Brain pericyte (primary cell): ENCODE measurements at regions not wholly inside any gene's neighbourhood (a gene's known extent, or its start where the extent isn't known, plus 50 kb on each side); places are given as distances from the start of the nearest gene placed in this dataset.

ENCODE experiments used
- DNase-seq: peaks from one replicate; pipeline ENCODE4 v3.0.0-alpha.2; 2012; ENCODE audit warnings: low read depth, low spot score

GRCh38 chr7:85586091-85586490, 399.2 kb upstream of the SEMA3D start:
- no peak for DNase-seq

DNA sequence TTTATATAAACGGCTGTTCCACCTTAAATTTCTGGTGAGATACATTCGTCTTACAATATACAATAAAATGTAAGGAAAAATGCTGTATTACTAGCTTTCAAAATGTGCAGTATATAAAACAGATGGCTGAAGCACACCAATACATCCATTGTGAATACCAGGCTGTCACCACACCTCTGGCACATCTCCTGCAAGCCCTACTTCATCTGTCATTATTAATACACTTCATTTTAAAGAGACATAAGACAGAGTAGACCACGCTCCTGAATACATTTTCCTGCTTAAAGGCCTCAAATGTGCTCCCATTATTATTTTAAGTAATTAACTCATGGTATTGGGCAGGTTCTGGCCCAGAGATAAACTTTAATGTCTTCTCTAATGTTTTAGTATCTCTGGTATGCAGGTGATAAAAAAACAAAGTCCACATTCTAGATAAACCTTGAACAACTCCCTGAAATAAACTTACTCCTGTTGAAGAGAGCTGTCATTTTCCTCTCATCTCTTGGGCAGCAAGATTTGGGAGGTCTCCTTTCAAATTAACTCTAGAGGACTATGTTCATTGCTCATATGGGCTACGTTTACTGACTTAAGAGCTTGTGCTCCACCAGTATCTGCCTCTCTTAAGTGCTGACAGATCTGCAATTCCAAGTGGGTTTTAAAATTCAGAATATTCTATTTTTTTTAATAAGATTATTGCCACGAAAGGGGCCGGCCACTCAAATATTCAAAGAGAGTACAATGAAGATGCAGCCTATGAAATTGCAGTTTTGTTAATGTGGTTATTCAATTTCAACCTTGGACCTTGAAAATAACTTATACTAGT, 396.5 kb upstream of the SEMA3D start:
- DNase-seq, result no peak

GRCh38 chr7:85573844-85574243, 387.0 kb upstream of the SEMA3D start:
- no peak for DNase-seq

- no peak for DNase-seq
Observed at GRCh38 chr7:85573346-85573745, 386.5 kb upstream of the SEMA3D start.

DNA sequence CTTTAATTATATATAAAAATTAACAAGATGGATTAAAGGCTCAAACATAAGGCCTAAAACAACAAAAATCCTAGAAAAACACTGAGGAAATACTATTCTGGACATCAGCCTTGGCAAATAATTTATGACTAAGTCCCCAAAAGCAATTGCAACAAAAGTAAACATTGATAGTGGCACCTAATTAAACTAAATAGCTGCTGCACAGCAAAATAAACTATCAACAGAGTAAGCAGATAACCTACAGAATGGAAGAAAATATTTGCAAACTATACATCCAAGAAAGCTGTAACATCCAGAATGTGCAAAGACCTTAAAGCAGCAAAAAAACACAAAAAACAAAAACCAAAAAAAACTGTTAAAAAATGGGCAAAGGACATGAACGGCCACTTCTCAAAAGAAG, 384.0 kb upstream of the SEMA3D start:
- DNase-seq, result no peak

GRCh38 chr7:85567983-85568382, 381.1 kb upstream of the SEMA3D start:
- no peak for DNase-seq

DNA sequence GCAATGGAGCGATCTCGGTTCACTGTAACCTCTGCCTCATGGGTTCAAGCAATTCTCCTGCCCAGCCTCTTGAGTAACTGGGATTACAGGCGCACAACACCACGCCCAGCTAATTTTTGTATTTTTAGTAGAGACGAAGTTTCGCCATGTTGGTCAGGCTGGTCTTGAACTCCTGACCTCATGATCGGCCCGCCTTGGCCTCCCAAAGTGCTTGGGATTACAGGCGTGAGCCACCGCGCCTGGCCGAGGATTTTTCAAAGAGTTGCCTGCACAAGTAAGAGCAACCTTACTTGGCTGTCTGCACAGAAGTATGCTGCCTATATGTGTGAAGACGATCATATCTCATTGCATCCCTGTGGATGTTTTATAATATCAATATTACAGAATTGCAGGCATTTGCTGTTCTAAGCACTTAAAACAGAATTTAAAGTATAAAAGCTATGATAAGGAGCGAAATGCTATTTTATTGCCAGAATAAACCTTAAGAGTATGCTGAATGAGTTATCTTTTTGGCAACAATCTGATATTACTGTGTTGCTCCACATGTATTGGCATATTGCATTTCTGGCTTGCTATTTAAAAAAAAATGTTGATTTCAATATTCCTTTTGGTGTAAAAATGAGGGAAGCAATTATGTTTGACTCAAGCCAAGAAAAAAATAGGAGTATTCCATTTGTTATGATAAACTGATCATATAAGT, 379.4 kb upstream of the SEMA3D start:
- no peak for DNase-seq

- no peak for DNase-seq
Observed at GRCh38 chr7:85565276-85565675, 378.4 kb upstream of the SEMA3D start.

GRCh38 chr7:85564861-85565260, 378.0 kb upstream of the SEMA3D start:
- no peak for DNase-seq

- no peak for DNase-seq
Observed at GRCh38 chr7:85561706-85562105, 374.9 kb upstream of the SEMA3D start.

- DNase-seq, result peak; percentile 17
Observed at GRCh38 chr7:85554236-85555178, 367.7 kb upstream of the SEMA3D start.

DNA sequence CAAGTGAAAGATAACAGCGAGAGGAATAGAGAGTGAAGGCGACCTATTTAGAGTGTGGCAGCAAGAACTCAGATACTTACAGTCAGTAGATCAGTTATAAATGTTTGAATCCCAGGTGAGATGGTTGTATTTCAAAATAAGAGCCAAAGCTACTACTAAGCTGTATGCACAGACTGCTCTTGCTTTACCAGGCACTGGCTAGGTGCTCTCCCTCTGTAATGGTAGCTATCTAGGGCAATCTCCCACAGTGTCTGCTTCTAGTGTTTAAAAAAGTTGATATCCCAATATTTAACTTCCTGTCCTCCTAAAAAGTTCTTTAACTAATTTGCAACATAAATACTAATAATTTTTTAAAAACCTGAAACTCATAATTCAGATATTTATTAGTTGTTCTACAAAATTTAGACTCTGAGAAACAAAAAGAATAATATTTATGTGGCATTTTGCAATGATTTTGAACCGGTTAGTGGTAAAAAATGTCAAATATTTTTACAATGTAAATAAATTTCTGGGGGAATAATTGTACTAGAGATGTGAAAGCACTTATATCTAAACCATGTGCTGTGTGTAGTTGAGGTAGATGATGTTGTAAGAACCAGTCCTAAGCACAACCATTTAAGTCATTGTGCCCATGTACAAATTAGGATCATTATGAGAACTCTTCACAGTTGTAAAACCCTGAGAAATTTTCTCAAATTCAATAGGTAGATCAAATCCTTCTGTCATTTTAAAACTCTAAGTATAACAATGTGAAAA, 349.3 kb upstream of the SEMA3D start:
- DNase-seq, result no peak

- DNase-seq, result no peak
Observed at GRCh38 chr7:85529831-85530230, 343.0 kb upstream of the SEMA3D start.

GRCh38 chr7:85529201-85529600, 342.3 kb upstream of the SEMA3D start:
- DNase-seq, result no peak

DNA sequence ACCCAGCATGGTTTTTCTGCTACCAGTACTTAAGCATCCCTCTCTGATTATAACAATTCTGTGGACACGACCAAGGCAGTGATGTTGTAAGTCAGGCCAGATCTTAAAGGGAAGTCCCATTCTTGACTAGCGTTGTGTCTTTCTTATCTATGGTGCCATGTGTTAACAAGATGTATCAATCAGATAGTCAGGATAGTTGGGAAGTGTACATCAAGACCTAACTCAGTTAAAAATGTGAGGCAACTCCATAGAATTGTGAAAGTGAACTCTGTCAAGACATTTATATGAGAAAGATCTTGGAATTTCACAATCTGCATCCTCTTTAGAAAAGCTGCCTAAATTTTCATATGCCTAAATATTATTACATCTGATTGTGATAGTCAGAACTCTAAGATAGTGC, 341.7 kb upstream of the SEMA3D start:
- DNase-seq, result no peak

DNA sequence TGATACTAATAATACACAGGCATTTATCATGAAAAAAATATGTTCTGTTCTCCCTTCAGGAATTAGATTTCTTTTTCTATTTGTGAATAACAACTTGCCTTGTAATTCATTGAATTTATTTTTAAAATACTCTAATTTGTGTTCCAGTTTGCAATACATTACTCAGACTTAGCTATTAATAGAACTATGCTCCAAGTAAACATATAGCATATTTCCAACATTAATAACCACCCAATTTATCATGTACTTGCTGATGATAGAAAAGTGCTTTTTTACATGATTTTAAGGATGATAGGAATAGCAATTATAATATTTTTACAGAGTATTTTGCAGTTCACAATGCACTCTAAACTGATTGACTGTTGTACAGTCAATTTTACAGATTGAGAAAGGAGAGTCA, 338.8 kb upstream of the SEMA3D start:
- DNase-seq, result no peak

GRCh38 chr7:85522070-85522469, 335.2 kb upstream of the SEMA3D start:
- DNase-seq, result no peak

DNA sequence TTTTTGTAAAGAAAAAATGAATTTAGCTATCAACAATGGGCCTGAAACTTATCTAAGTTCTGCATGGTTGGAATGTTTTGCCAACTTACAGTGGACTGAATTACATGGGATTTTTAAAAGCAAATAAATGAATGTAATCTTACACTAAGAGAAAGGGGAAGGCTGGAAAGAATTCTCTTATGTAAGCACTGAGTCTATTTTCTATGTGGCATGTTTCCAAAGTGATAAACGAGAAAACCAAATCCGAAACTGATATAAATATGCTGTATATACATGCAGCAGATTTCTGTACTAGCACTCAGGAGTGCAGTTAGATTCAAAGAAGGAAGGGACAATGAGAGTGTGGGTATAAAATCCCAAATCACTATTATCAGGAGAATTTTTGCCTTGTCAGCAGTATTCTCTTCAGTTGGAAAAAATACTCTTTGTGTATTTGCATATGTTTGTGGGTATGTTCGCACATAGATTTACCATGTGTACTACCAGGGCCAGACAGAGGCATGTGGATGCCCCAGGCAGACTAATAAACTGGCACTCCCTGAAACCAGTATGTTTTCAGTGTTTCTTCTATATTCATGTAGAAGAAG, 334.3 kb upstream of the SEMA3D start:
- no peak for DNase-seq

- DNase-seq, result no peak
Observed at GRCh38 chr7:85520175-85520574, 333.3 kb upstream of the SEMA3D start.

DNA sequence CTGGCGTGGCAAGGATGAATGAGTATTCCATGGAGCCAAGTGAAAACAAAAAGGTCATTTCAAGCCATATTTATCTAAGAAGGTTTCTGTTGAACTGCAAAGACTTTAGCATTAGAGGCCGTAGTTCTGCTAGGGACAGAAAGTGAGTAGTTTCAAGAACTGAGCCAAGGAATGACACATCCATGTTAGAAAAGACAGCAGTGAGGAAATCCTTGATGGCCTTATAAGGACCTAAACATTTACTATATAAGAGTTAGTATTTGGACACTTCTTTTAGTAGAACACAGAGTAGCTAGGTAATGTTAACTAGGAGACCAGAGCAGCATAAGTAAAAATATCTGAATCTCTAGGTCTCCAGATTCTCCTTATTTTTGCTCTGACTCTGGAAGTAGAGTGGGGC, 329.8 kb upstream of the SEMA3D start:
- no peak for DNase-seq

DNA sequence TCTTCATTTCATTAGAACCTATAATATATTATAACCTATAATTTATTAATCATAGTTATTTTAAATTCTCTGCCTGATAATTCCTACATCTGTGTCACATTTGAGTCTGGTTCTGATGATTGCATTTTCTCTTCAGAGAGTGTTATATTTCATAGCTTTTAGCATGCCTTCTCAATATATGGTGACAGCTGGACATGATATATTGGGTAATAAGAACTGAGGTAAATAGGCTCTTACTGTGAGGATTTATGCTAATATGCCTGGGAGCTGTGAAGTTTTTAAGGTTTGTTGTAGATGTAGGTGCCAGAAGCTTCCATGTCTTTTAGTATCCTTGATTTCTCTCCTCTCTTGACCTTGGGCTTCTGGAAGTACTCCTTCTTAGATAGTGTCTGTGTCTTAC, 325.9 kb upstream of the SEMA3D start:
- no peak for DNase-seq
